H9 (cell line): ENCODE measurements at regions not wholly inside any gene's neighbourhood (a gene's known extent, or its start where the extent isn't known, plus 50 kb on each side); places are given as distances from the start of the nearest gene placed in this dataset.

Experiments
- DNase-seq: peaks from one replicate; pipeline ENCODE4 v3.0.0-alpha.2; 2017
- H2AFZ ChIP-seq: one replicate; pipeline ENCODE4 v1.6.1; 2013; ENCODE audit warnings: mild to moderate bottlenecking, low read length, control low read depth, moderate library complexity
- H2AK5ac ChIP-seq: 2 replicates; pipeline ENCODE4 v1.6.1; 2013; ENCODE audit warnings: low read length, control low read depth, mixed read lengths; ENCODE audit not compliant: insufficient read length
- H2BK120ac ChIP-seq: one replicate; pipeline ENCODE4 v1.6.1; 2013; ENCODE audit warnings: low read depth, mild to moderate bottlenecking, low read length, control low read depth, inconsistent platforms; ENCODE audit not compliant: poor library complexity, severe bottlenecking
- H2BK12ac ChIP-seq: 2 replicates; pipeline ENCODE4 v1.6.1; 2013; ENCODE audit warnings: low read length, control low read depth, mixed read lengths, low read depth; ENCODE audit not compliant: insufficient read length
- H2BK15ac ChIP-seq: 2 replicates; pipeline ENCODE4 v1.6.1; 2013; ENCODE audit warnings: low read depth, low read length, control low read depth
- H2BK20ac ChIP-seq: one replicate; pipeline ENCODE4 v1.6.1; 2013; ENCODE audit warnings: low read depth, mild to moderate bottlenecking, low read length, control low read depth, inconsistent platforms; ENCODE audit not compliant: poor library complexity, severe bottlenecking
- H2BK5ac ChIP-seq: 2 replicates; pipeline ENCODE4 v1.6.1; 2013; ENCODE audit warnings: low read length, control low read depth, mixed read lengths; ENCODE audit not compliant: insufficient read length
- H3K14ac ChIP-seq: 2 replicates; pipeline ENCODE4 v1.6.1; 2013; ENCODE audit warnings: low read length, control low read depth; ENCODE audit not compliant: insufficient read depth
- H3K18ac ChIP-seq: 2 replicates; pipeline ENCODE4 v1.6.1; 2013; ENCODE audit warnings: low read depth, mild to moderate bottlenecking, mixed read lengths, low read length, control low read depth; ENCODE audit not compliant: insufficient read length
- H3K23ac ChIP-seq: 2 replicates; pipeline ENCODE4 v1.6.1; 2013; ENCODE audit warnings: low read length, control low read depth, mixed read lengths, low read depth; ENCODE audit not compliant: insufficient read length
- H3K23me2 ChIP-seq: 2 replicates; pipeline ENCODE4 v1.6.1; 2013; ENCODE audit warnings: low read depth, mild to moderate bottlenecking, mixed read lengths, low read length, control low read depth; ENCODE audit not compliant: insufficient read length, poor library complexity, severe bottlenecking
- H3K27ac ChIP-seq: 2 replicates; pipeline ENCODE4 v1.5.1; 2013; ENCODE audit warnings: low read length, control low read depth, mixed read lengths, low read depth; ENCODE audit not compliant: insufficient read length
- H3K27me3 ChIP-seq: 2 replicates; pipeline ENCODE4 v1.6.1; 2013; ENCODE audit warnings: low read length, control low read depth, inconsistent platforms; ENCODE audit not compliant: insufficient read depth
- H3K4ac ChIP-seq: 2 replicates; pipeline ENCODE4 v1.6.1; 2013; ENCODE audit warnings: low read depth, mild to moderate bottlenecking, control low read depth, inconsistent platforms, low read length, moderate library complexity
- H3K4me1 ChIP-seq: 2 replicates; pipeline ENCODE4 v1.6.1; 2013; ENCODE audit warnings: low read length, control low read depth, inconsistent platforms; ENCODE audit not compliant: insufficient read depth
- H3K4me2 ChIP-seq: 2 replicates; pipeline ENCODE4 v1.6.1; 2013; ENCODE audit warnings: low read length, control low read depth, mixed read lengths; ENCODE audit not compliant: insufficient read length, insufficient read depth
- H3K56ac ChIP-seq: 2 replicates; pipeline ENCODE4 v1.6.1; 2013; ENCODE audit warnings: low read depth, mild to moderate bottlenecking, mixed read lengths, low read length, control low read depth; ENCODE audit not compliant: insufficient read length
- H3K79me1 ChIP-seq: 2 replicates; pipeline ENCODE4 v1.6.1; 2013; ENCODE audit warnings: low read depth, mild to moderate bottlenecking, moderate library complexity, low read length, control low read depth, inconsistent platforms; ENCODE audit not compliant: insufficient read depth, poor library complexity, severe bottlenecking
- H3K79me2 ChIP-seq: 2 replicates; pipeline ENCODE4 v1.6.1; 2013; ENCODE audit warnings: low read length, control low read depth, inconsistent platforms; ENCODE audit not compliant: insufficient read depth
- H3K9ac ChIP-seq: 2 replicates; pipeline ENCODE4 v1.6.1; 2013; ENCODE audit warnings: low read length, control low read depth, mixed read lengths; ENCODE audit not compliant: insufficient read length; ENCODE audit errors: extremely low read depth
- H3K9me3 ChIP-seq: one replicate; pipeline ENCODE4 v1.6.1; 2013; ENCODE audit warnings: low read depth, low read length, inconsistent platforms; ENCODE audit not compliant: control insufficient read depth
- H3T11ph ChIP-seq: one replicate; pipeline ENCODE4 v1.6.1; 2013; ENCODE audit warnings: mild to moderate bottlenecking, low read length, control low read depth, inconsistent platforms
- H4K20me1 ChIP-seq: one replicate; pipeline ENCODE4 v1.6.1; 2013; ENCODE audit not compliant: control insufficient read depth, insufficient read length, insufficient read depth
- H4K5ac ChIP-seq: 2 replicates; pipeline ENCODE4 v1.6.1; 2013; ENCODE audit warnings: low read depth, mild to moderate bottlenecking, mixed read lengths, low read length, control low read depth; ENCODE audit not compliant: insufficient read length
- H4K8ac ChIP-seq: replicated peaks from 2 replicates; pipeline ENCODE4 v1.6.1; 2013; ENCODE audit warnings: low read length, control low read depth, mixed read lengths, low read depth; ENCODE audit not compliant: insufficient read length
- H4K91ac ChIP-seq: 2 replicates; pipeline ENCODE4 v1.6.1; 2013; ENCODE audit warnings: low read depth, mild to moderate bottlenecking, moderate library complexity, mixed read lengths, low read length, control low read depth; ENCODE audit not compliant: insufficient read length
- H3K27ac Mint-ChIP-seq, 3 experiments: 2 replicates in 2 of 3; 3 replicates in 1 of 3; pipeline ENCODE4 v1.8.0; 2020 to 2021; ENCODE audit warnings: mixed read lengths in 3 of 3, mild to moderate bottlenecking in 1 of 3, moderate library complexity in 1 of 3
- H3K27me3 Mint-ChIP-seq: 2 replicates; pipeline ENCODE4 v1.8.0; 2021; ENCODE audit warnings: low read depth, mild to moderate bottlenecking, moderate library complexity, mixed read lengths
- H3K36me3 Mint-ChIP-seq, 3 experiments: 2 replicates in 2 of 3; 3 replicates in 1 of 3; pipeline ENCODE4 v1.8.0; 2020 to 2021; ENCODE audit warnings: low read depth in 3 of 3, mixed read lengths in 3 of 3; ENCODE audit not compliant: insufficient read depth in 1 of 3
- H3K4me1 Mint-ChIP-seq, 2 experiments: 2 replicates each; pipeline ENCODE4 v1.8.0; 2020; ENCODE audit warnings: mixed read lengths in 2 of 2
- H3K4me3 Mint-ChIP-seq, 2 experiments: 2 replicates in 1 of 2; 3 replicates in 1 of 2; pipeline ENCODE4 v1.8.0; 2020 to 2021; ENCODE audit warnings: mild to moderate bottlenecking in 2 of 2, mixed read lengths in 2 of 2, moderate library complexity in 1 of 2
- H3K9me3 Mint-ChIP-seq, 2 experiments: 2 replicates in 1 of 2; 3 replicates in 1 of 2; pipeline ENCODE4 v1.8.0; 2020; ENCODE audit warnings: mild to moderate bottlenecking in 2 of 2, mixed read lengths in 2 of 2, moderate library complexity in 1 of 2
- CTCF ChIP-seq: fragments of 200-600 bp; sonication (generic); conservative IDR thresholded peaks from 3 replicates; pipeline ENCODE4 v1.8.0; 2021; ENCODE audit warnings: antibody characterized with exemption, mild to moderate bottlenecking
- WGBS: extraction: QIAGEN DNeasy Blood & Tissue Kit; methylation state at CpG from one replicate; pipeline ENCODE4 v1.1.7; 2013; ENCODE audit warnings: missing lambda C conversion rate, low lambda C conversion rate, mixed read lengths; ENCODE audit not compliant: insufficient read length; ENCODE audit errors: extremely low coverage; 5-methylcytosine and 5-hydroxymethylcytosine counted together

DNA sequence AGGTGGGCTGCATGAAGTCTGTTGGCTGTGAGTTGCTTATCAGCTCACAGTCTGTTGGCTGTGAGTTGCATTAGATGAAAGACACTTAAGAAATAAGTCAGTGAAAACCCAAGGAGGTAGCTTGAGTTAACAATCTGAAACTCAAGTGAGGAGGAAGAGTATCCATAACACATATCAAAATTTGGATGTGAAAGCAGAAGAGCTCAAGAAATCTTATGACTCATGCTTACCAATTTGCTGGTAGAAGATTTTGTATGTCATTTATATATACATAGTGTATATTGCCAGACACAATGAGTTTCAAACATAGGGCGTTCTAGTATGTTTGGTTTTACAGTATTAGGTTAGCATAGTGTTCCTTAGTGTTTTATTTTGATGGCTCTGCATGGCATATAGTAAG lies 107.4 kb downstream of the DDIT4L start:
- Mint-ChIP-seq H3K27ac (no peak overlapping the region), H3K4me1 (peaks cover 13 to 14% of the 10 kb centered on the region in 2 experiments), H3K27me3 (no peaks in the 10 kb centered on the region), H3K36me3 (peaks cover 3 to 13% (median 10%) of the 10 kb centered on the region in 3 experiments; a peak in 5 of 7 replicates), H3K9me3 (peaks cover 9 to 18% of the 10 kb centered on the region in 2 experiments; a peak in 4 of 5 replicates), H3K4me3 (no peak overlapping the region)
- H2BK5ac ChIP-seq, result no peak overlapping the region
- no peak overlapping the region for H3T11ph ChIP-seq
- no peak overlapping the region for H3K23ac ChIP-seq
- no peak overlapping the region for H4K91ac ChIP-seq
- H3K27ac ChIP-seq, result no peak overlapping the region
- no peak for TF ChIP-seq CTCF
- no peak overlapping the region for H3K56ac ChIP-seq
- no peak overlapping the region for H3K14ac ChIP-seq
- H3K9me3 ChIP-seq, result no peaks in the 10 kb centered on the region
- H3K23me2 ChIP-seq, result no peaks in the 10 kb centered on the region
- no peaks in the 10 kb centered on the region for H3K27me3 ChIP-seq
- H3K4me2 ChIP-seq, result no peak overlapping the region
- H2BK12ac ChIP-seq, result no peak overlapping the region
- no CpG with 5 or more reads among the region's 1 CpG for WGBS
- no peak overlapping the region for H2BK15ac ChIP-seq
- no peak for DNase-seq
- peaks cover 7% of the 10 kb centered on the region; the same call in 1 of the 2 replicates for H3K4me1 ChIP-seq
- H3K79me1 ChIP-seq, result no peaks in the 10 kb centered on the region
- H4K8ac ChIP-seq, result no peak overlapping the region
- no peak overlapping the region for H2AFZ ChIP-seq
- H2AK5ac ChIP-seq, result no peak overlapping the region
- H2BK20ac ChIP-seq, result no peak overlapping the region
- H4K20me1 ChIP-seq, result no peaks in the 10 kb centered on the region
- H3K4ac ChIP-seq, result no peak overlapping the region
- H3K79me2 ChIP-seq, result no peaks in the 10 kb centered on the region
- no peak overlapping the region for H3K9ac ChIP-seq
- no peak overlapping the region for H2BK120ac ChIP-seq
- H3K18ac ChIP-seq, result no peak overlapping the region
- no peak overlapping the region for H4K5ac ChIP-seq
